Suppressor macrophage (primary cell): ENCODE measurements at regions not wholly inside any gene's neighbourhood (a gene's known extent, or its start where the extent isn't known, plus 50 kb on each side); places are given as distances from the start of the nearest gene placed in this dataset.

Experiments
- DNase-seq, 4 experiments: peaks; one replicate each; pipeline ENCODE4 v3.0.0-alpha.2; 2020 to 2022

DNA sequence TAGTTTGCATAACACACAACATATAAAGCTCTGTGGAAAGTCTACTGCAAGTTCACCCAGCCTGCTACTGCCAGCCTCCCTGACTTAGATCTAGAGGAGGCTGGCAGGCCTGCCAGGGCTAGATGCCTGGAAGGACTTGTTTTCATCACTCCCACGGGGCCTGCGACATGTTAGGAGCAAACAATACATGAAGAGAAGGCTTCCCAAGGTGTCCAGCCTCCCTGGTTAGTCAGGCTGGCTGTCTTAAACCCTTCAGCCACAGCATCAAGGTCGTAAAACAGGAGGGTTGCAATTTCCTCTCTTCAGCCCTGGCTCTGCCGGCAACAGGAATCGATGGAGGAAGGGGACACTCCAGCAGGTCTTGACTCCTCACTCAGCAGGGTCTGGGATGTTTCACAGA, 104.5 kb downstream of the NGF start:
- DNase-seq, result no peak

DNA sequence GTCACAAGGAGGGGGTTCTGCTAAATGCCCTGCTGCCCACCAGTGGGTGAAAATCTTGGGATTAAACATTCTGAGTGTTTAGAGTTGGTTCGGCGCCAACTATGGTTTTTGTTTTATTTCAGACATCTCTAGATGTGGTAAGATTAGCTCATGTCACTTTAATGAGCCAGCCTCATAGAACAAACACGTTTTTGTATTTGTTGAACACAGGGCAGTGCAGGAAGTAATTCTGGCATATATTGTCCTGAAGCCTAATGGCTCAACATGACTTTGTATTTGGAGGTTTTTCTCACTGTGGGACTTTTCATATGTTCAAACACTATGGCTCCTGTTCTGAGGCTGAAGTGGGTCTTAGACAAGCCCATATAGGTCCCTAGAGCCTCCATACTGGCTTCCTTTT, 107.8 kb downstream of the NGF start:
- DNase-seq, result no peak

- no peak for DNase-seq
These were observed 109.0 kb downstream of the NGF start for GRCh38 chr1:115229016-115229415.

DNA sequence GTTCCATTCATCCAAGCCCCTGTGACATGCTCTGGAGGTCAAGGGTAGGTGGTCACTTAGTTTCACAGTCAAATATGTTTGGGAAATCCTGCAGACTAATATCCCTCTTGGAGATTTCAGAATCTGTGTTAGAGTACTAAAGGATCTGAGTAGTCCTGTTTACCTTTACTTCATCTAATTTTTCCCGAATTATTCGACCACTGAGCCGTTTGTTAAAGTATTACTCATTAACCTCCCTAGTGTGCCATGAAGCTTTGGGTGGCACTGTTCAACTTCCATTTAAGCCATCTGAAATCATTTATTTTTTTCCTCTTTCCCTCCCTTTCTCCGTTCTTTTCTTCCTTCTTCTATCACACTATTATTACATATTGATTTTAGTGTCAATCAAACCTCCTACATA, 109.9 kb downstream of the NGF start:
- DNase-seq, result no peak

DNA sequence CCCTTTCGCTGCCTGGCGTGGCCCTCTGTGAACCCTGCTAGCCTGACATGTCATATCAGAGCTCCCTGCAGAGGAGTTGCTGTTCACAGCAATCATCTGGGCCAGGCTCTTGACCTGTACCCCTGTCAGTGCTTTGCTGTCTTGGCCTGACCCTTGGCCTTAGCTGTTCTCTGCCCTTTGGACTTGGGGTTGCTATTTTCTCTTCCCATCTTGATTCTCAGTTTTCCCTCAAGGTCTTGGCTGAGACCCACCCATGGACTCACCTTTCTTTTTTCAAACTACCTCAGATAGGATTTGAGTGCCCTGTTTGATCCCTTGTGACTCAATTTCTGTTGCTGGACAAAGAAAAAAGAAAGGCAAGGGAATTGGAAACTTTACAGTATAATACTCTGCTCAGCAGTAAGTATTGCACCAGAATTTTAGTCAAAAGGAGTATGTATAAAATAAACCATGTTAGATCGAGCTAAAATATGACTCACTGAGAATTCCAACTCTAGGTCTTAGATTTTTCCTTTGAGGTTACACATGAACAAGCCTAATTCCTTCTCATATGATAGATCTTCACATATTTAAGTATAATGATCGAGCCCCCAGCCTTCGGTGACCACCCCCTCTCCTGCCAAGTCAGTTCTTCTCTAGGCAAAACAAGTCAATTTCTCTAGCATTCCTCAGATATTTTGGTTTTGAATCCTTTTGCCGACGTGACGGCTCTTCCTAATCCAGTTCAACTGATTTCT, 110.5 kb downstream of the NGF start:
- no peak for DNase-seq

GRCh38 chr1:115225993-115226685, 111.9 kb downstream of the NGF start:
- no peak for DNase-seq

GRCh38 chr1:115224636-115225035, 113.4 kb downstream of the NGF start:
- no peak for DNase-seq

GRCh38 chr1:115222616-115223402, 115.2 kb downstream of the NGF start:
- DNase-seq, result no peak

DNA sequence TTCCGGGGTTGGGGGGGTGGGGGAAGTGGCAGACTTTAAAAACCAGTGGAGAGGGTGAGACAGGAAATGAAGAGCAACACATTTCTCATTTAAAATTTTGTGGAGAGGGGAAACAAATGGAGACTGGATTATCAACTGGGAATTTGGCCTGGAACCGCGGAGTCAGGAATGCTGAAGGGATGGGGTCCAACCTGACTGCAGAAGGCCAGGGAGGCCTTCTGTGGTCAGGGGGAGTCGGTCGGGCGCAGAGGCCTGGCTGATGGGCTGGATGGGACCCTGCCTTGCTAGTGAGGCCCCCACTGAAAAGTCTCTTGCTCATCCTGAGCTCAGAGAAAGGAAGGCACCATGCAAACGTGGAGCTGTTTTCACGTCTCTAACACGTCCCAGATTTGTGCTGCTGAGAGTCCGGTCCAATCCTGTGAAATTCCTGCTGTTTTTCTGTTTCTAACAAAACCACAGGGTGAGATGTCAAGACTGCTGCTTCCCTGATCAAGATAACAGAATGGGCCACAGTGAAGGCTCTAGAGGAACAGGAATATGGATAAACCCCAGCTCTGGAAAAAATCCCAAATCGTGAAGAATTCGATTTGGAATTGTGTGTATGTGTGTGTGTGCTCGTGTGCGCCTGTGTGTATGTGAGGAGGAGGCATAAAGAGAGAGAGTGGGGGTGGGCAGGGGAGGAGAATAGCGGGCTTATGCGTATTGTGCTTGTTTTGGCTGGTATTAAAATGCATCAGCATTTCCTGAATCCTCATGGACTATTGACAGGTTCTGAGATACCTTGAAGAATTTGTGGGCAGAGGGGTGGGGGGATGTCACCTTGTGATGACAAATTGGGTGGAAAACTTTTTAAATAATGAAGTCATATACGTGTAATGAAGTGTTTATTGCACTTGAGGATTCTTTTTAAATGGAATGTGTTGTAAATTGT, 117.4 kb downstream of the NGF start:
- no peak for DNase-seq

DNA sequence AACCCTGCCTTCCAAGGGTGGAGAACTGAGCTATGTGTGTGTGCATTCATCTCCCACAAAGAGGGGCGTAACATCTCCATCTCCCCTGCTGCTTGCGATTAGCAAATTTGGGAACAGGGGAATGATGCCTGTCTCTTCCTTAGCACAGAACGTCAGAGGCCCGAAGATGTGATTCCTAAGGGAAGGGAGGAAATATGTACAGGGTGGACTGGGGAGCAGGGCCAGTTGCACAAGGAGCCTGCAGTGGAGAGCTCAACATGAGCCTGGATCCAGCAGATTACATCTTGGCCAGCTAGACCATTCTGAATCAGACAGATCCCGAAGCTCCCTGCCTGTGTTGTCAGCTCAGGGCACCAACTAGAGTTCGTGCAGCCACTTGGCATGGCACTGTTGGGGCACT, 118.1 kb downstream of the NGF start:
- no peak for DNase-seq

GRCh38 chr1:115218699-115219098, 119.3 kb downstream of the NGF start:
- DNase-seq, result no peak

DNA sequence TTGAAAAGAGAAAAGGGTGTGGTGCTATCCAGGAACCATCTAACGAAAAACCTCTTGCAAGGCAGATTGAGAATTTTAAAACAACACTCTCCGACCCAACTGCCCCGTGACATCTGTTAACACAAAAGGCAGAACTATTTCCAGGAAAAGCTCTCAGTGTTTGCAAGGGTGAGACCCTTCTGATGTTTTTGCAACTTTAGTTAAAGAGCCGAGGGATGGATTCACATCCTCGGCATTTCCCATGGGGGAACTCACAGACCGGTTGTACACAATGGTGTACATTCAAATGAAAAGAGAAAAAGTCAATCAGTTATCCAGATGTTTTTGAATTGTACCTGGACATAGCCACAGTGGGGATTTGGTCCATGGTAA, 120.0 kb downstream of the NGF start:
- no peak for DNase-seq

GRCh38 chr1:115217150-115218033, 120.7 kb downstream of the NGF start:
- DNase-seq, result no peak

- no peak for DNase-seq
These were observed 122.1 kb downstream of the NGF start for GRCh38 chr1:115215703-115216521.

DNA sequence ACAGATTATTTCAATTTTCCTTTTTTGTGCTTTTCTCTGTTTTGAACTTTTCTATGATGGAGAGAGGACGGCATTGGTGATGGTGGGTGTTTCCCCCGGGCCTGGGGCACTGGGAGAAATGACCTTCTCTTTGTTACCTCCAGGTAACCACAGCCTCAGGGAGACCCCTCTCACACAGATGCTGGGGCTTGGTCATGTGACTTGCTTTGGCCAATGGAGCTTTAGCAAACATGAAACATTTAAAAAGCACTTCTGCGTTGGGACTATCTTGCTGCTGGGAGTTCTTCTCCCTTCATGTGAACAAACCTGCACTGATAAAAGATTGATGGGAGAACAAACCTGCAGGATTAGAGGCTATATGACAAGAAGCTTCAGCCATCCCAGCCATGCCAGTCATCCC, 122.9 kb downstream of the NGF start:
- DNase-seq, result no peak

GRCh38 chr1:115214098-115214497, 124.0 kb downstream of the NGF start:
- DNase-seq, result no peak

- no peak for DNase-seq
These were observed 123.8 kb upstream of the TSPAN2 start for GRCh38 chr1:115213130-115213529.

- DNase-seq, result no peak
These were observed 121.9 kb upstream of the TSPAN2 start for GRCh38 chr1:115211071-115211745.

- no peak for DNase-seq
These were observed 121.0 kb upstream of the TSPAN2 start for GRCh38 chr1:115210302-115210711.

GRCh38 chr1:115204513-115204912, 115.2 kb upstream of the TSPAN2 start:
- DNase-seq, result no peak
